Ishikawa (cell line): ENCODE measurements at regions not wholly inside any gene's neighbourhood (a gene's known extent, or its start where the extent isn't known, plus 50 kb on each side); places are given as distances from the start of the nearest gene placed in this dataset.

Experiments
- CEBPB ChIP-seq: IDR thresholded peaks from 2 replicates; pipeline ENCODE4 v1.6.1; 2012
- CREB1 ChIP-seq: IDR thresholded peaks from 2 replicates; pipeline ENCODE4 v1.6.1; 2012; ENCODE audit warnings: low read depth
- EGR1 ChIP-seq: IDR thresholded peaks from 2 replicates; pipeline ENCODE4 v1.6.1; 2012
- EP300 ChIP-seq: IDR thresholded peaks from 2 replicates; pipeline ENCODE4 v1.6.1; 2012; ENCODE audit warnings: borderline replicate concordance
- FOXM1 ChIP-seq: IDR thresholded peaks from 2 replicates; pipeline ENCODE4 v1.6.1; 2012; ENCODE audit warnings: low read depth, borderline replicate concordance
- MAX ChIP-seq: IDR thresholded peaks from 2 replicates; pipeline ENCODE4 v1.6.1; 2012
- NFIC ChIP-seq: IDR thresholded peaks from 2 replicates; pipeline ENCODE4 v1.6.1; 2012
- RAD21 ChIP-seq: IDR thresholded peaks from 2 replicates; pipeline ENCODE4 v1.6.1; 2012; ENCODE audit warnings: low read depth
- REST ChIP-seq: IDR thresholded peaks from 2 replicates; pipeline ENCODE4 v1.6.1; 2012; ENCODE audit warnings: low read depth, mild to moderate bottlenecking
- TAF1 ChIP-seq: IDR thresholded peaks from 2 replicates; pipeline ENCODE4 v1.6.1; 2012; ENCODE audit warnings: low read depth, mild to moderate bottlenecking
- TCF12 ChIP-seq: IDR thresholded peaks from 2 replicates; pipeline ENCODE4 v1.6.1; 2012; ENCODE audit warnings: low read depth
- TEAD4 ChIP-seq: IDR thresholded peaks from 2 replicates; pipeline ENCODE4 v1.6.1; 2012
- USF1 ChIP-seq: IDR thresholded peaks from 2 replicates; pipeline ENCODE4 v1.6.1; 2012
- YY1 ChIP-seq: IDR thresholded peaks from 2 replicates; pipeline ENCODE4 v1.6.1; 2012; ENCODE audit warnings: low read depth
- ZBTB7A ChIP-seq: IDR thresholded peaks from 2 replicates; pipeline ENCODE4 v1.6.1; 2012; ENCODE audit warnings: low read depth

GRCh38 chr5:164420161-164420560 lies 914.7 kb downstream of the MAT2B start:
- TF ChIP-seq RAD21, result no peak
- TF ChIP-seq EP300, result no peak
- TF ChIP-seq YY1, result no peak

- no peak for TF ChIP-seq USF1
- TF ChIP-seq ZBTB7A, result no peak
- TF ChIP-seq MAX, result no peak
- TF ChIP-seq TAF1, result no peak
- TF ChIP-seq REST, result no peak
- no peak for TF ChIP-seq EP300
- no peak for TF ChIP-seq FOXM1
- no peak for TF ChIP-seq CREB1
Measured at GRCh38 chr5:164422400-164422799, 917.0 kb downstream of the MAT2B start.

- TF ChIP-seq TEAD4 (no peak), MAX (no peak)
Measured at GRCh38 chr5:164431634-164432304, 926.4 kb downstream of the MAT2B start.

- no peak for TF ChIP-seq NFIC
- no peak for TF ChIP-seq CEBPB
- TF ChIP-seq RAD21, result no peak
Measured at GRCh38 chr5:164433106-164433870, 927.9 kb downstream of the MAT2B start.

GRCh38 chr5:164435576-164435975 lies 930.2 kb downstream of the MAT2B start:
- TF ChIP-seq NFIC (no peak), EGR1 (no peak), MAX (no peak), TCF12 (no peak), RAD21 (no peak), EP300 (no peak), ZBTB7A (no peak), CREB1 (no peak), FOXM1 (no peak), REST (no peak), TEAD4 (no peak), USF1 (no peak)

GRCh38 chr5:164439799-164440198 lies 934.4 kb downstream of the MAT2B start:
- TF ChIP-seq CREB1, result no peak
- no peak for TF ChIP-seq YY1
- TF ChIP-seq NFIC, result no peak
- no peak for TF ChIP-seq TEAD4
- TF ChIP-seq ZBTB7A, result no peak
- TF ChIP-seq RAD21, result no peak
- TF ChIP-seq USF1, result no peak
- TF ChIP-seq FOXM1, result no peak
- TF ChIP-seq CEBPB, result no peak
